Endodermal cell (in vitro differentiated cells): ENCODE measurements at regions not wholly inside any gene's neighbourhood (a gene's known extent, or its start where the extent isn't known, plus 50 kb on each side); places are given as distances from the start of the nearest gene placed in this dataset.
A peak's percentile ranks its signal among the peaks of the same experiment; 100 is the strongest.

Experiments
- DNase-seq: peaks from one replicate; pipeline ENCODE4 v3.0.0-alpha.2; 2017
- H3K27ac ChIP-seq: 2 replicates; pipeline ENCODE4 v1.5.1; 2013; ENCODE audit warnings: mild to moderate bottlenecking, low read depth, low read length, moderate library complexity
- H3K27me3 ChIP-seq: 2 replicates; pipeline ENCODE4 v1.6.1; 2013; ENCODE audit warnings: mild to moderate bottlenecking, low read length, moderate library complexity; ENCODE audit not compliant: insufficient read depth, control insufficient read depth, poor library complexity, severe bottlenecking
- H3K36me3 ChIP-seq: 2 replicates; pipeline ENCODE4 v1.7.0; 2013; ENCODE audit warnings: mild to moderate bottlenecking, low read length, moderate library complexity; ENCODE audit not compliant: control insufficient read depth, insufficient read depth
- H3K4me1 ChIP-seq: one replicate; pipeline ENCODE4 v1.7.0; 2013; ENCODE audit warnings: low read length; ENCODE audit not compliant: control insufficient read depth, insufficient read depth
- H3K4me3 ChIP-seq: 2 replicates; pipeline ENCODE4 v1.5.1; 2013; ENCODE audit warnings: mild to moderate bottlenecking, low read length, moderate library complexity
- H3K9ac ChIP-seq: 2 replicates; pipeline ENCODE4 v1.6.1; 2013; ENCODE audit warnings: mild to moderate bottlenecking, low read length, moderate library complexity; ENCODE audit not compliant: poor library complexity, severe bottlenecking; ENCODE audit errors: extremely low read depth
- H3K9me3 ChIP-seq: 2 replicates; pipeline ENCODE4 v1.6.1; 2013; ENCODE audit warnings: mild to moderate bottlenecking, low read length, moderate library complexity; ENCODE audit not compliant: control insufficient read depth
- H3K27ac Mint-ChIP-seq: 2 replicates; pipeline ENCODE4 v1.8.0; 2020; ENCODE audit warnings: mixed read lengths
- H3K27me3 Mint-ChIP-seq: 2 replicates; pipeline ENCODE4 v1.8.0; 2021; ENCODE audit warnings: mild to moderate bottlenecking, mixed read lengths; ENCODE audit not compliant: insufficient read depth
- H3K36me3 Mint-ChIP-seq: 2 replicates; pipeline ENCODE4 v1.8.0; 2020; ENCODE audit warnings: low read depth, mixed read lengths
- H3K4me1 Mint-ChIP-seq: 2 replicates; pipeline ENCODE4 v1.8.0; 2020; ENCODE audit warnings: mixed read lengths
- H3K4me3 Mint-ChIP-seq: 2 replicates; pipeline ENCODE4 v1.8.0; 2020; ENCODE audit warnings: mild to moderate bottlenecking, moderate library complexity, mixed read lengths
- H3K9me3 Mint-ChIP-seq: 2 replicates; pipeline ENCODE4 v1.8.0; 2020; ENCODE audit warnings: mild to moderate bottlenecking, mixed read lengths
- CTCF ChIP-seq: fragments of 200-600 bp; sonication (generic); conservative IDR thresholded peaks from 2 replicates; pipeline ENCODE4 v1.5.0; 2021; ENCODE audit warnings: antibody characterized with exemption, mild to moderate bottlenecking
- WGBS, 2 experiments: methylation state at CpG; one replicate each; pipeline versions ENCODE4 v1.1.5 to v1.1.7; 2013; ENCODE audit warnings: missing lambda C conversion rate in 2 of 2, mixed read lengths in 1 of 2; ENCODE audit not compliant: insufficient coverage in 1 of 2, insufficient read length in 1 of 2; 5-methylcytosine and 5-hydroxymethylcytosine counted together

GRCh38 chr6:138605958-138606357, 106.7 kb upstream of the NHSL1 start:
- TF ChIP-seq CTCF = no peak
- no peak overlapping the region for H3K27ac Mint-ChIP-seq
- 94% methylated on average over 1 of the region's 1 CpG; no CpG with 5 or more reads in 1 of the 2 experiments for WGBS, 2 experiments
- H3K4me1 Mint-ChIP-seq = no peaks in the 10 kb centered on the region
- Histone ChIP-seq H3K9ac (no peak overlapping the region), H3K27me3 (no peaks in the 10 kb centered on the region), H3K27ac (no peak overlapping the region), H3K4me1 (no peaks in the 10 kb centered on the region), H3K4me3 (no peak overlapping the region), H3K36me3 (no peaks in the 10 kb centered on the region), H3K9me3 (no peaks in the 10 kb centered on the region)
- H3K4me3 Mint-ChIP-seq = no peak overlapping the region
- no peaks in the 10 kb centered on the region for H3K36me3 Mint-ChIP-seq
- no peaks in the 10 kb centered on the region for H3K27me3 Mint-ChIP-seq
- DNase-seq = no peak
- H3K9me3 Mint-ChIP-seq = no peaks in the 10 kb centered on the region

- Histone ChIP-seq H3K27me3 (no peaks in the 10 kb centered on the region), H3K4me1 (no peaks in the 10 kb centered on the region), H3K9ac (no peak overlapping the region), H3K4me3 (no peak overlapping the region), H3K9me3 (no peaks in the 10 kb centered on the region), H3K36me3 (no peaks in the 10 kb centered on the region), H3K27ac (peak overlapping the region; percentile 63)
- 84 to 90% methylated on average over 6 to 10 of the region's 10 CpGs for WGBS, 2 experiments
- no peak overlapping the region for H3K4me3 Mint-ChIP-seq
- no peak for TF ChIP-seq CTCF
- no peaks in the 10 kb centered on the region for H3K36me3 Mint-ChIP-seq
- H3K27ac Mint-ChIP-seq = no peak overlapping the region
- no peaks in the 10 kb centered on the region for H3K4me1 Mint-ChIP-seq
- DNase-seq = no peak
- H3K27me3 Mint-ChIP-seq = no peaks in the 10 kb centered on the region
- no peaks in the 10 kb centered on the region for H3K9me3 Mint-ChIP-seq
Measured at GRCh38 chr6:138607478-138608433, 108.5 kb upstream of the NHSL1 start.

- Histone ChIP-seq H3K9me3 (no peaks in the 10 kb centered on the region), H3K4me1 (no peaks in the 10 kb centered on the region), H3K9ac (no peak overlapping the region), H3K36me3 (no peaks in the 10 kb centered on the region), H3K4me3 (no peak overlapping the region), H3K27me3 (no peaks in the 10 kb centered on the region), H3K27ac (no peak overlapping the region)
- Mint-ChIP-seq H3K4me1 (no peaks in the 10 kb centered on the region), H3K9me3 (no peaks in the 10 kb centered on the region), H3K36me3 (no peaks in the 10 kb centered on the region), H3K27me3 (no peaks in the 10 kb centered on the region), H3K27ac (no peak overlapping the region), H3K4me3 (no peak overlapping the region)
- no CpG with 5 or more reads among the region's 1 CpG for whole genome bisulfite sequencing, 2 experiments
- TF ChIP-seq CTCF = no peak
- no peak for DNase-seq
Measured at GRCh38 chr6:138608896-138609295, 109.6 kb upstream of the NHSL1 start.
